DMS79 treated with DMSO at 0.1 percent for 48 hours (cell line): ENCODE measurements at regions not wholly inside any gene's neighbourhood (a gene's known extent, or its start where the extent isn't known, plus 50 kb on each side); places are given as distances from the start of the nearest gene placed in this dataset.

ENCODE experiments used
- DNase-seq: peaks from one replicate; lab custom pipeline; 2025; lab: John Stamatoyannopoulos, UW

GRCh38 chr18:25873833-25874232, 216.6 kb downstream of the SS18 start:
- DNase-seq: no peak

- no peak for DNase-seq
Observed at GRCh38 chr18:25866331-25866730, 224.1 kb downstream of the SS18 start.

GRCh38 chr18:25862881-25863600, 227.4 kb downstream of the SS18 start:
- DNase-seq: no peak

- DNase-seq: no peak
Observed at GRCh38 chr18:25853691-25854433, 236.6 kb downstream of the SS18 start.

- DNase-seq: no peak
Observed at GRCh38 chr18:25843791-25844190, 246.6 kb downstream of the SS18 start.

GRCh38 chr18:25842665-25843064, 247.7 kb downstream of the SS18 start:
- DNase-seq: peak; percentile 44

- DNase-seq: no peak
Observed at GRCh38 chr18:25834061-25834460, 256.4 kb downstream of the SS18 start.

- no peak for DNase-seq
Observed at GRCh38 chr18:25832001-25832604, 258.3 kb downstream of the SS18 start.

- DNase-seq: no peak
Observed at GRCh38 chr18:25831301-25831701, 259.1 kb downstream of the SS18 start.

- no peak for DNase-seq
Observed at GRCh38 chr18:25830787-25831186, 259.6 kb downstream of the SS18 start.

GRCh38 chr18:25827961-25828561, 262.4 kb downstream of the SS18 start:
- no peak for DNase-seq

- no peak for DNase-seq
Observed at GRCh38 chr18:25827228-25827627, 263.2 kb downstream of the SS18 start.

- DNase-seq: no peak
Observed at GRCh38 chr18:25826823-25827222, 263.6 kb downstream of the SS18 start.

- no peak for DNase-seq
Observed at GRCh38 chr18:25825979-25826776, 264.2 kb downstream of the SS18 start.

- DNase-seq: no peak
Observed at GRCh38 chr18:25825056-25825455, 265.4 kb downstream of the SS18 start.

- DNase-seq: no peak
Observed at GRCh38 chr18:25819746-25820363, 270.6 kb downstream of the SS18 start.

GRCh38 chr18:25818505-25818904, 271.9 kb downstream of the SS18 start:
- no peak for DNase-seq

GRCh38 chr18:25817546-25818237, 272.7 kb downstream of the SS18 start:
- no peak for DNase-seq

- DNase-seq: no peak
Observed at GRCh38 chr18:25815659-25816058, 274.8 kb downstream of the SS18 start.

GRCh38 chr18:25814841-25815458, 275.5 kb downstream of the SS18 start:
- peak; percentile 24 for DNase-seq
